Aorta (tissue), 5 donors: ENCODE measurements at regions not wholly inside any gene's neighbourhood (a gene's known extent, or its start where the extent isn't known, plus 50 kb on each side); places are given as distances from the start of the nearest gene placed in this dataset.
"Not testable (repeated sequence)": the region's sequence is repeated elsewhere in the genome, so short reads cannot be mapped to it uniquely, and the experiment has no call there.

Source experiments
- ATAC-seq: fragments of 200-7000 bp; cut with Tn5 transposase; one replicate; pipeline ENCODE4 v1.9.1; 2022; ENCODE audit warnings: moderate library complexity; ENCODE audit not compliant: low FRiP score
- DNase-seq, 2 donors: peaks; one replicate each; pipeline ENCODE4 v3.0.0-alpha.2; 2020
- H3K27ac ChIP-seq, 2 donors: one replicate each; pipeline ENCODE4 v1.5.1; 2013; ENCODE audit warnings: low read length in 2 of 2, mild to moderate bottlenecking in 2 of 2, moderate library complexity in 2 of 2, control low read depth in 1 of 2, inconsistent platforms in 1 of 2, low read depth in 1 of 2
- H3K27me3 ChIP-seq, 2 donors: one replicate each; pipeline ENCODE4 v1.6.1; 2013; ENCODE audit warnings: control low read depth in 1 of 2, low read length in 1 of 2, mild to moderate bottlenecking in 1 of 2, moderate library complexity in 1 of 2; ENCODE audit not compliant: insufficient read depth in 2 of 2, control insufficient read depth in 1 of 2
- H3K36me3 ChIP-seq, 2 donors: one replicate each; pipeline ENCODE4 v1.6.1; 2013; ENCODE audit warnings: control low read depth in 1 of 2, low read length in 1 of 2, mild to moderate bottlenecking in 1 of 2; ENCODE audit not compliant: insufficient read depth in 2 of 2, control insufficient read depth in 1 of 2
- H3K4me1 ChIP-seq, 2 donors: one replicate each; pipeline ENCODE4 v1.6.1; 2013; ENCODE audit warnings: low read length in 2 of 2, control low read depth in 1 of 2, mild to moderate bottlenecking in 1 of 2, moderate library complexity in 1 of 2; ENCODE audit not compliant: insufficient read depth in 2 of 2, control insufficient read depth in 1 of 2
- H3K4me3 ChIP-seq, 2 donors: one replicate each; pipeline ENCODE4 v1.5.1; 2013; ENCODE audit warnings: low read length in 2 of 2, control low read depth in 1 of 2, mild to moderate bottlenecking in 1 of 2
- H3K9me3 ChIP-seq: one replicate; pipeline ENCODE4 v1.6.1; 2013; ENCODE audit warnings: mild to moderate bottlenecking, low read length; ENCODE audit not compliant: control insufficient read depth
- WGBS, 2 donors: extraction: QIAGEN DNeasy Blood & Tissue Kit; methylation state at CpG; one replicate each; pipeline ENCODE4 v1.1.7; 2013; 5-methylcytosine and 5-hydroxymethylcytosine counted together
- intact Hi-C, 2 donors: fragments of 100-400 bp; cut with DNase I; formaldehyde crosslinking; loops; one replicate each; pipeline versions ENCODE4 v1.14.2 to v1.15.0; 2022
- donor health status: healthy with polysubstance abuse.
- donor health status: Bipolar disorder and iron deficiency.
- donor health status: DM: no; HTN: no; CAD: no.
- donor health status: DM: no; HTN: no; CAD: no.
- donor health status: DM: yes; HTN: yes; CAD: no.

DNA sequence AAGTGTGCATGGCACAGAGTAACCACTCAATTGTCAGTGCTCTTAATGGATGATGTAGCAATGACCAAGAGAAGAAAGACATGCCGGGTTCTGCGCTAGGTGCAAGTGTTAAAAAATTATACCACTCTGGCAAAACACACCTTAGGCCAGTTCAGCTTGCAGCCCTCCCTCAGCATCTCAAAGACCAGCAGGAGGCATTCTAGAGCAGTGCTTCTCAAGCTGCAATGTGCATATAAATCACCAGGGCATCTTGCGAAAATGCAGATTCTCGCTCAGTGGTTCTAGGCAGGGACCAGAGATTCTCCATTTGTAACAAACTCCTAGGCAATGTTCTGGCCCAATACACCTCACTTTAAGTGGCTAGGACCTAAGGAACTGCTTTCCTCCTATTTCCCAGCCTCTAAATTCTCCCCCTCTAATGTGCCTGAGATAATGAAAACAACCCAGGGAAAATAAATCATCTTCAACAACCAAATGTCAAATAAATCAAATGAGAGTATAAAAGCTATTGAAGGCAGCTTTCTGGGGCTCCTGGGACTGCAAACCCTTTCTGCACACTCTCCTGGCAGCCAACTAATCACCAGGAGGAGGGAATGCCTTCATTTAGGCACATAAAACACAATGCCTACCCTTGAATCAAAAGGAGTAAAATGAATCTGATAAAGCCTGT, 337.2 kb upstream of the API5 start:
- 61 to 74% methylated on average over 4 of the region's 4 CpGs for WGBS, 2 donors
- ATAC-seq, result no peak
- intact Hi-C loops, result no loop called here

DNA sequence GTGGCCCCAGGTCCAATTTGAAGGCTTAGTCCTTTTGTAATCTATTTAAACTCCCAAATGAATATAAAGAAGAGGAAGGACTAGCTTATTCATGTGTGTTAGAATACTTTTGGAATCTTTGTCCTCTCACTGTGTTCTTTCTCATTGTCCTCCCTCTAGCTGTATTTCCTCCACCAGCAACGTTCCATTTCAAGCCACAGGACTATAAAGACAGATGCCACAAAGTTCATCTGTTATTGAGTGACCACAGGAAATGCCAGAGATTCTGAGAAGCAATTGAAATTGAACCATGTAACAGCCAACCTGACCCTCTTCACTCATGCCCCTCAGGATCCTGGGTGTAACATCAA, 336.6 kb upstream of the API5 start:
- 0 to 3% methylated on average over 1 of the region's 1 CpG for WGBS, 2 donors
- DNase-seq, result no peak
- intact Hi-C loops, result no loop called here
- no peaks in the 10 kb centered on the region for H3K9me3 ChIP-seq
- no peaks in the 10 kb centered on the region for H3K4me1 ChIP-seq
- H3K4me3 ChIP-seq, result no peak overlapping the region
- no peaks in the 10 kb centered on the region for H3K36me3 ChIP-seq
- H3K27ac ChIP-seq, result no peak overlapping the region
- H3K27me3 ChIP-seq, result no peaks in the 10 kb centered on the region
- ATAC-seq, result no peak

More for the DNA sequence above, 337.2 kb upstream of the API5 start:
- Histone ChIP-seq H3K27me3 (no peaks in the 10 kb centered on the region), H3K4me1 (no peaks in the 10 kb centered on the region), H3K27ac (no peak overlapping the region), H3K9me3 (no peaks in the 10 kb centered on the region), H3K36me3 (no peaks in the 10 kb centered on the region), H3K4me3 (no peak overlapping the region)
- no peak for DNase-seq

DNA sequence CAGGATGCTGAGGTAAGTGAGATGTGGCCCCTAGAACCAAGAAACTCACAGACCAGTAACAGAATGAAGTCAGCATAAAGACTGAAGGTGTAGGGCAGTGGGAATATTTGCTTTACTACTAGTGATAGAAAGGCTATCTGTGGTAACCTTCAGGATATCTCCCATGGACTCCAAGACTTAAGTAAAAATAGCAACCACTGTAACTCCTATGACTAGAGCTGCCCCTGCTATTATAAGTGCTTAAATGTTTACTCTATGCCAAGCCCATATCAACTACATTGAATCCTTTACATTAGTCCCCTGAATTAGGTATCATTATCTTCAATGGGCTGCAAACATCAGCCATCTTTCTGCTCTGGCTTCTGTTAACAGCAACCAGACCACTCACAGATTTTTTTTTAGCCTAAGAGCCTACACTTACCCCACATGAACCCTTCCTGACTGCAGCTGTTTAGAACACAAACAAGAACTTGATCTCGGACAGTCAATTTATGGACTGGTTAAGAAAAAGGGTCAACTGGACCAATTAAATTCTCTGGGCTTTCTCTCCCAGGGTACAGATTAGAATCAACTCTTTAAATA, 335.1 kb upstream of the API5 start:
- H3K27me3 ChIP-seq, result no peaks in the 10 kb centered on the region
- H3K4me1 ChIP-seq, result no peaks in the 10 kb centered on the region
- DNase-seq (no peak), ATAC-seq (no peak)
- H3K27ac ChIP-seq, result no peak overlapping the region
- H3K4me3 ChIP-seq, result no peak overlapping the region
- H3K36me3 ChIP-seq, result no peaks in the 10 kb centered on the region
- no peaks in the 10 kb centered on the region for H3K9me3 ChIP-seq
- intact Hi-C loops, result no loop called here
- 24 to 30% methylated on average over 1 of the region's 1 CpG for WGBS, 2 donors

DNA sequence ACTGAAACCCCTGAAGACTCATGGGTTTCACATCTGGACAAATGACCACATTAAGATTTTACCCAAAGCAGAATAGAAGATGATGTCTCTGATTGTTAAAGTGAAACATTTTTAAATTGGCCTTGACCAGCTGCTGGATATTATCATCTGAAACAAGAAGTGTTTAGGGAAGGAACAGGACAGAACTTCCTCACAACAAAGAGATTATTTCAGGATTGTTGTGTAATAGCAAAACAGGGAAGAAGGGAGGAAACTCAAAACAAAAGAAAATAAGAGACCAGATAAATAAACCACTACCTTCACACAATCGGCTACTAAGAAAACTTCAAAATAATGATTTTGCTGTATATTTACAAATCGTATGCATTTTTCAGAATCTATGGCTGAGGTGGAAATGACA, 319.2 kb upstream of the API5 start:
- 57 to 71% methylated on average over 2 of the region's 2 CpGs for WGBS, 2 donors
- Histone ChIP-seq H3K27ac (no peak overlapping the region), H3K36me3 (no peaks in the 10 kb centered on the region), H3K27me3 (no peaks in the 10 kb centered on the region), H3K4me1 (no peaks in the 10 kb centered on the region), H3K9me3 (no peaks in the 10 kb centered on the region), H3K4me3 (no peak overlapping the region)
- DNase-seq (no peak), ATAC-seq (no peak)
- intact Hi-C loops, result no loop called here

DNA sequence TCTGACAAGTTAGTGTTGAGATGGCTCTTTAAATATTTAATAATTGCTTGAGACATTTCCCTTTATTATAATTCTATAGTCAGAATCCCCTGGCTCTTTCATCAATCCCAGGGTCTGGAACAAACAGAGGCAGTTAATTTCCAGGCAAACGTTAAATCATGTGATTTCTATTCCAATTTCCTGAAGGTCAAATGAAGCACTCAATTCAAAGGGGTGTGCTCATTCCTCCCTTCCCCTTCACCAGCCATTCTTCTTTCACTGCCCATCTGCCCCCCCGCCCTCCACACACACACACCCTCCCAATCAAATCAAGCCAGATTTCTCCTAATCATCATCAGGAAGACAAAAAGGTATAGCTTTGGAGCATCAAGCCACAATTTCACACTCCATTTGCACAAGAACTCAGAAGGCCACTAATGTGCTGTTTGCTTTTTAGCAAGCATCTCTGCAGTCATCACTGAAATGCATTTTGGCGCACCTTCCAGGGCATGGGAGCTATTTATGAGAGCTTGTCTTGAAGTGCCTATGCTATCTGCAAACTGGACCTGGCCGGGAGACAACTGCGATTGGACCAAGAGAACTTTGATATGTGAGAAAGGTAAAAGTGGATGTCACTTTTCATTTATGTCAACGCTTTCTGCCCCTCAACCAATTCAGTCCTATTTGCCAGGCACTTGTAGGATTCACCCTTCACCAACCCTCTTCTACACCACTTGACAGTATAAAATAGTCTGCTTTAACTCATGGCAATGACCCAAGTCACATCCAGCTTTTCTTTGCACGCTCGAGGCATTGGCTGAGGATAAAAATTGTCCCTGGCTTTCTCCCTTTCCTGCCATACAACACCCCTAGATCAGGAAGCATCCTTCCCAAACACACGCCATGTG, 315.1 kb upstream of the API5 start:
- no peaks in the 10 kb centered on the region for H3K4me1 ChIP-seq
- intact Hi-C loops, result no loop called here
- H3K27me3 ChIP-seq, result no peaks in the 10 kb centered on the region
- ATAC-seq (no peak), DNase-seq (no peak)
- no peaks in the 10 kb centered on the region for H3K9me3 ChIP-seq
- no peaks in the 10 kb centered on the region for H3K36me3 ChIP-seq
- no peak overlapping the region for H3K4me3 ChIP-seq
- no peak overlapping the region for H3K27ac ChIP-seq
- WGBS, 2 donors, result 73% methylated on average over 9 of the region's 9 CpGs

DNA sequence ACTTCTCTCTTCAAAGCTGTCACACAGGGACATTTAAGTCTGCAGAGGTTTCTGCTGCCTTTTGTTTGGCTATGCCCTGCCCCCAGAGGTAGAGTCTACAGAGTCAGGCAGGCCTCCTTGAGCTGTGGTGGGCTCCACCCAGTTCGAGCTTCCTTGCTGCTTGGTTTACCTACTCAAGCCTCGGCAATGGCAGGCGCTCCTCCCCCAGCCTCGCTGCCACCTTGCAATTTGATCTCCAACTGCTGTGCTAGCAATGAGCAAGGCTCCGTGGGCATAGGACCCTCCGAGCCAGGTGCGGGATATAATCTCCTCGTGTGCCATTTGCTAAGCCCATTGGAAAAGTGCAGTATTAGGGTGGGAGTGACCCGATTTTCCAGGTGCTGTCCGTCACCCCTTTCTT, 306.9 kb upstream of the API5 start:
- H3K36me3 ChIP-seq, intact Hi-C loops, H3K27me3 ChIP-seq, ATAC-seq, H3K9me3 ChIP-seq, H3K4me3 ChIP-seq, H3K4me1 ChIP-seq, DNase-seq, H3K27ac ChIP-seq: not testable (repeated sequence)
- 87% methylated on average over 10 of the region's 10 CpGs for WGBS, 2 donors

DNA sequence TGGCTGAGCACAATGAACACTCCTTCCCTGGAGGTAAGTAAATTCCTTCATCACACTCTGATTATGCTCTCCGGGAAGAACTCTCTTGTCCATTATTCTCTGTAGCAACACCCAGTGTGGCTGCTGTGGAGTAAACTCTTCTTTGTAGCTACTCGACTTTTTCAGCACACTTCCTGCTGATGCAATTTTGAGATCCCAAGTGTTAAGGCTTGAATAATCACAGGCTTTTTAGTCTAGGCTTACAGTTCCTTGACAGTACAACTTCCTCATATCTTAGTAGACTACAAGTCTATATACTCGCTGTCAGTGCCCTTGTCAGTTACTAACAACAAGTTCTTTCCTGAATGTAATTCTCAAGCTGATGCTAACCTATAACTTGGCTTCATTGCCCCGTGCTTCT, 301.8 kb upstream of the API5 start:
- DNase-seq (no peak), ATAC-seq (no peak)
- intact Hi-C loops, result no loop called here
- no peaks in the 10 kb centered on the region for H3K27me3 ChIP-seq
- no peak overlapping the region for H3K4me3 ChIP-seq
- WGBS, 2 donors, result 53 to 64% methylated on average over 4 of the region's 4 CpGs
- no peak overlapping the region for H3K27ac ChIP-seq
- H3K4me1 ChIP-seq, result no peaks in the 10 kb centered on the region
- H3K9me3 ChIP-seq, result peaks cover 3% of the 10 kb centered on the region
- no peaks in the 10 kb centered on the region for H3K36me3 ChIP-seq

DNA sequence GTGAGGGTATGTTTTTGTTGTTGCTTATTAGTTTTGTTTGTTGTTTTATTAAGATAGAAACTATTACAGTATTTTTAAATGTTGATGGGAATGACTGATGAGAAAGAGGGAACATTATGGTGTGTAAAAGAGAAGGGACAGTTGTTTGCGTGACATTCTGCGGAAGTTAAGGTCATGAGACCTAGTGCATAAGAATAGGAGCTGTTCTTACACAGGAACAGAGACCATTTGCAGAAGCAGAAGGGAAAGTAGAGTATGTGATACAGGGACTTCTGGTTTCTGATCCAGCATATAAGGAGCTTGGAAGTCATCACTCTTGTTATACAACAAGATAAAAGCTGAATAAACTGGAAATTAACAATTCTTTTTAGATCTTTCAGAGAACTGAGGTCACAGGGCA, 299.2 kb upstream of the API5 start:
- Histone ChIP-seq H3K27me3 (no peaks in the 10 kb centered on the region), H3K4me1 (no peaks in the 10 kb centered on the region), H3K4me3 (no peak overlapping the region), H3K9me3 (peaks cover 3% of the 10 kb centered on the region), H3K36me3 (no peaks in the 10 kb centered on the region), H3K27ac (no peak overlapping the region)
- no peak for ATAC-seq
- 67 to 79% methylated on average over 2 of the region's 2 CpGs for WGBS, 2 donors
- DNase-seq, result no peak
- intact Hi-C loops, result no loop called here

DNA sequence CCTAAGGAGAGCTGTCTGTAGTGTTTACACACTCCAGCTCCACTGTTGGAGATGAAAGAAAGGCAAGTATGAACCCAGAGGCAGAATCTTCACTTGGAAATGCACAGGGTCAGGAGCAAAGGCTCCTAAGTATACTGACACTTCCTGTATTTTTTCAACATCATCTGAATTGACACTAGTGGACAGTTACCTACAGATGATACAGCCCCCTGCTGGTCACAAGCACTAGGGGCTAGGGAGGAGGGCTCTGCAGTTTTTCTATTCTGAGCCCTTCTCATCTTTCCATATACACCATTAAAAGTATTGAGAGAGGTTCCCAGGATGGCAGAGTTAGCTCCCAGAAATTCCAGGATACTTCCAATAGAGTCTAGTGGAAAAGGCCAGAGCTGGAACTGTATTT, 290.3 kb upstream of the API5 start:
- Histone ChIP-seq H3K4me3 (no peak overlapping the region), H3K27ac (no peak overlapping the region), H3K27me3 (no peaks in the 10 kb centered on the region), H3K9me3 (peaks cover 2% of the 10 kb centered on the region), H3K36me3 (no peaks in the 10 kb centered on the region), H3K4me1 (no peaks in the 10 kb centered on the region)
- intact Hi-C loops, result no loop called here
- ATAC-seq, result no peak
- DNase-seq, result no peak
